HG03520 (cell line): ENCODE measurements at regions not wholly inside any gene's neighbourhood (a gene's known extent, or its start where the extent isn't known, plus 50 kb on each side); places are given as distances from the start of the nearest gene placed in this dataset.

Source experiments
- ATAC-seq: cut with Tn5 transposase; IDR thresholded peaks from one replicate; pipeline ENCODE4 v1.9.1; 2021; ENCODE audit warnings: mild to moderate bottlenecking, moderate library complexity; ENCODE audit not compliant: unreplicated experiment

GRCh38 chr5:174607916-174608315 is 116.5 kb upstream of the MSX2 start:
- ATAC-seq = no peak

GRCh38 chr5:174608631-174609097 is 115.7 kb upstream of the MSX2 start:
- no peak for ATAC-seq

GRCh38 chr5:174609116-174609515 is 115.3 kb upstream of the MSX2 start:
- no peak for ATAC-seq

- ATAC-seq = no peak
Observed at GRCh38 chr5:174610968-174611367, 113.4 kb upstream of the MSX2 start.

- no peak for ATAC-seq
Observed at GRCh38 chr5:174612686-174613085, 111.7 kb upstream of the MSX2 start.

GRCh38 chr5:174614500-174615135 is 109.8 kb upstream of the MSX2 start:
- ATAC-seq = no peak

GRCh38 chr5:174616036-174616435 is 108.3 kb upstream of the MSX2 start:
- ATAC-seq = no peak

GRCh38 chr5:174617285-174617684 is 107.1 kb upstream of the MSX2 start:
- ATAC-seq = no peak

GRCh38 chr5:174617910-174618309 is 106.5 kb upstream of the MSX2 start:
- no peak for ATAC-seq

- no peak for ATAC-seq
Observed at GRCh38 chr5:174618589-174618988, 105.8 kb upstream of the MSX2 start.

- no peak for ATAC-seq
Observed at GRCh38 chr5:174622067-174622466, 102.3 kb upstream of the MSX2 start.

GRCh38 chr5:174623018-174623417 is 101.4 kb upstream of the MSX2 start:
- no peak for ATAC-seq

GRCh38 chr5:174623433-174624019 is 100.9 kb upstream of the MSX2 start:
- no peak for ATAC-seq

GRCh38 chr5:174624733-174625522 is 99.5 kb upstream of the MSX2 start:
- ATAC-seq = no peak

GRCh38 chr5:174625591-174626350 is 98.6 kb upstream of the MSX2 start:
- no peak for ATAC-seq

- no peak for ATAC-seq
Observed at GRCh38 chr5:174626369-174626920, 97.9 kb upstream of the MSX2 start.

GRCh38 chr5:174636094-174636493 is 88.3 kb upstream of the MSX2 start:
- ATAC-seq = no peak

GRCh38 chr5:174642816-174643405 is 81.5 kb upstream of the MSX2 start:
- no peak for ATAC-seq

GRCh38 chr5:174644436-174644835 is 79.9 kb upstream of the MSX2 start:
- ATAC-seq = no peak

GRCh38 chr5:174644923-174645322 is 79.5 kb upstream of the MSX2 start:
- no peak for ATAC-seq

GRCh38 chr5:174645677-174646076 is 78.7 kb upstream of the MSX2 start:
- no peak for ATAC-seq
